Cerebellar nuclear complex (tissue), 1 donor: ENCODE measurements at regions not wholly inside any gene's neighbourhood (a gene's known extent, or its start where the extent isn't known, plus 50 kb on each side); places are given as distances from the start of the nearest gene placed in this dataset.

Source experiments
- DNase-seq, 2 experiments: peaks; one replicate each; lab custom pipeline; 2025; lab: John Stamatoyannopoulos, UW

- DNase-seq = no peak
Observed at GRCh38 chr1:48054232-48054631, 57.0 kb upstream of the TRABD2B start.

- no peak for DNase-seq
Observed at GRCh38 chr1:48052923-48053291, 55.7 kb upstream of the TRABD2B start.

GRCh38 chr1:48051466-48052126 lies 54.4 kb upstream of the TRABD2B start:
- no peak for DNase-seq

- DNase-seq = no peak
Observed at GRCh38 chr1:48049823-48050535, 52.8 kb upstream of the TRABD2B start.

GRCh38 chr1:48048980-48049379 lies 51.8 kb upstream of the TRABD2B start:
- DNase-seq = no peak

GRCh38 chr1:48048064-48048463 lies 50.9 kb upstream of the TRABD2B start:
- no peak for DNase-seq

GRCh38 chr1:48047116-48047515 lies 49.9 kb upstream of the TRABD2B start:
- DNase-seq = no peak
